Panc1 (cell line): ENCODE measurements at regions not wholly inside any gene's neighbourhood (a gene's known extent, or its start where the extent isn't known, plus 50 kb on each side); places are given as distances from the start of the nearest gene placed in this dataset.

Experiments
- ATAC-seq: fragments of 200-7000 bp; cut with Tn5 transposase; 2 replicates; pipeline ENCODE4 v1.9.1; 2020; ENCODE audit warnings: mild to moderate bottlenecking, moderate library complexity
- BruUV-seq: library from RNA; stranded (reverse); fragments of 400-500 nt; replicated peaks from 2 replicates; lab custom pipeline; 2021; lab: Mats Ljungman, UMichigan
- CTCF ChIA-PET: fragments of 300-600 bp; sonication (Branson Sonifier 250); formaldehyde crosslinking; loops from one replicate; lab custom pipeline; 2022; ENCODE audit warnings: antibody characterized with exemption; lab: Charles Lee
- POLR2A ChIA-PET: fragments of 300-600 bp; sonication (Branson Sonifier 250); formaldehyde crosslinking; loops from one replicate; lab custom pipeline; 2022; ENCODE audit warnings: antibody characterized with exemption; lab: Charles Lee
- DNase-seq: peaks from one replicate; pipeline ENCODE4 v3.0.0-alpha.2; 2010; ENCODE audit warnings: low read depth, low spot score
- H3K27ac ChIP-seq: 2 replicates; pipeline ENCODE4 v1.5.1; 2011; ENCODE audit warnings: mild to moderate bottlenecking, low read length, inconsistent platforms
- H3K27me3 ChIP-seq: fragments of 200-500 bp; sonication (Bioruptor generic); 2 replicates; pipeline ENCODE4 v1.6.0; 2014; ENCODE audit warnings: low read length, inconsistent platforms; ENCODE audit not compliant: control insufficient read depth, insufficient read depth
- H3K36me3 ChIP-seq: fragments of 200-500 bp; sonication (Bioruptor generic); 2 replicates; pipeline ENCODE4 v1.5.1; 2014; ENCODE audit warnings: inconsistent platforms, mild to moderate bottlenecking, low read length, moderate library complexity; ENCODE audit not compliant: control insufficient read depth, insufficient read depth
- H3K4me1 ChIP-seq: 2 replicates; pipeline ENCODE4 v1.5.1; 2011; ENCODE audit warnings: inconsistent platforms, mild to moderate bottlenecking, low read length, moderate library complexity; ENCODE audit not compliant: control insufficient read depth, insufficient read depth
- H3K4me3 ChIP-seq, 2 experiments: 2 replicates each; pipeline ENCODE4 v1.5.1; 2011 to 2012; ENCODE audit warnings: low read depth in 2 of 2, low read length in 2 of 2, mild to moderate bottlenecking in 2 of 2, inconsistent platforms in 1 of 2, moderate library complexity in 1 of 2
- H3K9me3 ChIP-seq: fragments of 200-500 bp; sonication (Bioruptor generic); 2 replicates; pipeline ENCODE4 v1.5.1; 2014; ENCODE audit warnings: low read depth, mild to moderate bottlenecking, inconsistent platforms, low read length, moderate library complexity; ENCODE audit not compliant: control insufficient read depth, insufficient read depth
- CTCF ChIP-seq: fragments of 450-650 bp; IDR thresholded peaks from 2 replicates; pipeline ENCODE4 v1.5.1; 2017; ENCODE audit warnings: mild to moderate bottlenecking
- POLR2AphosphoS5 ChIP-seq: IDR thresholded peaks from 2 replicates; pipeline ENCODE4 v1.6.1; 2012; ENCODE audit warnings: mild to moderate bottlenecking, low read depth, low read length, moderate library complexity
- REST ChIP-seq, 2 experiments: IDR thresholded peaks; 2 replicates each; pipeline ENCODE4 v1.6.1; 2011 to 2012; ENCODE audit warnings: low read depth in 2 of 2, control low read depth in 1 of 2, low read length in 1 of 2, mild to moderate bottlenecking in 1 of 2, moderate library complexity in 1 of 2; ENCODE audit not compliant: insufficient read depth in 1 of 2
- SIN3A ChIP-seq: IDR thresholded peaks from 2 replicates; pipeline ENCODE4 v1.6.1; 2012; ENCODE audit warnings: low read depth, mild to moderate bottlenecking, low read length, moderate library complexity, borderline replicate concordance; ENCODE audit not compliant: insufficient read depth
- TCF7L2 ChIP-seq: IDR thresholded peaks from 2 replicates; pipeline ENCODE4 v1.6.1; 2011; ENCODE audit warnings: mild to moderate bottlenecking, low read depth, low read length, inconsistent platforms
- in situ Hi-C: cut with HindIII; loops from 2 replicates; pipeline ENCODE4 v1.10.0; 2016; ENCODE audit warnings: low sequenced_read_pairs, low pct_unique_long_range_greater_than_20kb
- intact Hi-C: fragments of 100-400 bp; cut with micrococcal nuclease; formaldehyde crosslinking; loops from one replicate; pipeline ENCODE4 v1.10.0; 2022; ENCODE audit not compliant: unreplicated experiment

- intact Hi-C loops (no loop called here), in situ Hi-C loops (no loop called here)
- no peak for TF ChIP-seq POLR2AphosphoS5
- TF ChIP-seq CTCF = no peak
- TF ChIP-seq SIN3A = no peak
- TF ChIP-seq TCF7L2 = no peak
- TF ChIP-seq REST (IDR thresholded peaks at IDR 0.05; ENCODE audit: insufficient read depth in 1 of 2, low read depth in 2 of 2, low read length in 1 of 2) = no peak
- CTCF ChIA-PET = no interaction called here
- ATAC-seq (no peak), DNase-seq (no peak)
- no peaks in the 10 kb centered on the region for H3K9me3 ChIP-seq
- POLR2A ChIA-PET = no interaction called here
- H3K36me3 ChIP-seq = no peaks in the 10 kb centered on the region
- no peak overlapping the region for H3K4me3 ChIP-seq
- BruUV-seq = no TSS peak
- no peaks in the 10 kb centered on the region for H3K27me3 ChIP-seq
- no peak overlapping the region for H3K27ac ChIP-seq
- H3K4me1 ChIP-seq = no peaks in the 10 kb centered on the region
These were observed 298.6 kb upstream of the LDB2 start for GRCh38 chr4:17197070-17197469.

- Histone ChIP-seq H3K36me3 (no peaks in the 10 kb centered on the region), H3K4me3 (no peak overlapping the region), H3K9me3 (no peaks in the 10 kb centered on the region), H3K27me3 (no peaks in the 10 kb centered on the region), H3K4me1 (no peaks in the 10 kb centered on the region), H3K27ac (no peak overlapping the region)
- CTCF ChIA-PET = no interaction called here
- in situ Hi-C loops (no loop called here), intact Hi-C loops (no loop called here)
- no TSS peak for BruUV-seq
- ATAC-seq = no peak
- TF ChIP-seq SIN3A (no peak), REST (IDR thresholded peaks at IDR 0.05; ENCODE audit: insufficient read depth in 1 of 2, low read depth in 2 of 2, low read length in 1 of 2) (no peak), POLR2AphosphoS5 (no peak), TCF7L2 (no peak), CTCF (no peak)
- no peak for DNase-seq
- POLR2A ChIA-PET = no interaction called here
These were observed 297.2 kb upstream of the LDB2 start for GRCh38 chr4:17195461-17196275.
